Panc1 (cell line): ENCODE measurements at regions not wholly inside any gene's neighbourhood (a gene's known extent, or its start where the extent isn't known, plus 50 kb on each side); places are given as distances from the start of the nearest gene placed in this dataset.

ENCODE experiments used
- ATAC-seq: fragments of 200-7000 bp; cut with Tn5 transposase; 2 replicates; pipeline ENCODE4 v1.9.1; 2020; ENCODE audit warnings: mild to moderate bottlenecking, moderate library complexity
- BruUV-seq: library from RNA; stranded (reverse); fragments of 400-500 nt; replicated peaks from 2 replicates; lab custom pipeline; 2021; lab: Mats Ljungman, UMichigan
- CTCF ChIA-PET: fragments of 300-600 bp; sonication (Branson Sonifier 250); formaldehyde crosslinking; loops from one replicate; lab custom pipeline; 2022; ENCODE audit warnings: antibody characterized with exemption; lab: Charles Lee
- POLR2A ChIA-PET: fragments of 300-600 bp; sonication (Branson Sonifier 250); formaldehyde crosslinking; loops from one replicate; lab custom pipeline; 2022; ENCODE audit warnings: antibody characterized with exemption; lab: Charles Lee
- DNase-seq: peaks from one replicate; pipeline ENCODE4 v3.0.0-alpha.2; 2010; ENCODE audit warnings: low read depth, low spot score
- H3K27ac ChIP-seq: 2 replicates; pipeline ENCODE4 v1.5.1; 2011; ENCODE audit warnings: mild to moderate bottlenecking, low read length, inconsistent platforms
- H3K27me3 ChIP-seq: fragments of 200-500 bp; sonication (Bioruptor generic); 2 replicates; pipeline ENCODE4 v1.6.0; 2014; ENCODE audit warnings: low read length, inconsistent platforms; ENCODE audit not compliant: control insufficient read depth, insufficient read depth
- H3K36me3 ChIP-seq: fragments of 200-500 bp; sonication (Bioruptor generic); 2 replicates; pipeline ENCODE4 v1.5.1; 2014; ENCODE audit warnings: inconsistent platforms, mild to moderate bottlenecking, low read length, moderate library complexity; ENCODE audit not compliant: control insufficient read depth, insufficient read depth
- H3K4me1 ChIP-seq: 2 replicates; pipeline ENCODE4 v1.5.1; 2011; ENCODE audit warnings: inconsistent platforms, mild to moderate bottlenecking, low read length, moderate library complexity; ENCODE audit not compliant: control insufficient read depth, insufficient read depth
- H3K4me3 ChIP-seq, 2 experiments: 2 replicates each; pipeline ENCODE4 v1.5.1; 2011 to 2012; ENCODE audit warnings: low read depth in 2 of 2, low read length in 2 of 2, mild to moderate bottlenecking in 2 of 2, inconsistent platforms in 1 of 2, moderate library complexity in 1 of 2
- H3K9me3 ChIP-seq: fragments of 200-500 bp; sonication (Bioruptor generic); 2 replicates; pipeline ENCODE4 v1.5.1; 2014; ENCODE audit warnings: low read depth, mild to moderate bottlenecking, inconsistent platforms, low read length, moderate library complexity; ENCODE audit not compliant: control insufficient read depth, insufficient read depth
- CTCF ChIP-seq: fragments of 450-650 bp; IDR thresholded peaks from 2 replicates; pipeline ENCODE4 v1.5.1; 2017; ENCODE audit warnings: mild to moderate bottlenecking
- POLR2AphosphoS5 ChIP-seq: IDR thresholded peaks from 2 replicates; pipeline ENCODE4 v1.6.1; 2012; ENCODE audit warnings: mild to moderate bottlenecking, low read depth, low read length, moderate library complexity
- REST ChIP-seq, 2 experiments: IDR thresholded peaks; 2 replicates each; pipeline ENCODE4 v1.6.1; 2011 to 2012; ENCODE audit warnings: low read depth in 2 of 2, control low read depth in 1 of 2, low read length in 1 of 2, mild to moderate bottlenecking in 1 of 2, moderate library complexity in 1 of 2; ENCODE audit not compliant: insufficient read depth in 1 of 2
- SIN3A ChIP-seq: IDR thresholded peaks from 2 replicates; pipeline ENCODE4 v1.6.1; 2012; ENCODE audit warnings: low read depth, mild to moderate bottlenecking, low read length, moderate library complexity, borderline replicate concordance; ENCODE audit not compliant: insufficient read depth
- TCF7L2 ChIP-seq: IDR thresholded peaks from 2 replicates; pipeline ENCODE4 v1.6.1; 2011; ENCODE audit warnings: mild to moderate bottlenecking, low read depth, low read length, inconsistent platforms
- in situ Hi-C: cut with HindIII; loops from 2 replicates; pipeline ENCODE4 v1.10.0; 2016; ENCODE audit warnings: low sequenced_read_pairs, low pct_unique_long_range_greater_than_20kb
- intact Hi-C: fragments of 100-400 bp; cut with micrococcal nuclease; formaldehyde crosslinking; loops from one replicate; pipeline ENCODE4 v1.10.0; 2022; ENCODE audit not compliant: unreplicated experiment

GRCh38 chr3:176149567-176149966, 1047.7 kb downstream of the TBL1XR1 start:
- H3K36me3 ChIP-seq, result no peaks in the 10 kb centered on the region
- intact Hi-C loops, result no loop called here
- in situ Hi-C loops, result no loop called here
- no peaks in the 10 kb centered on the region for H3K27me3 ChIP-seq
- H3K4me1 ChIP-seq, result no peaks in the 10 kb centered on the region
- ChIA-PET POLR2A (no interaction called here), CTCF (no interaction called here)
- no peaks in the 10 kb centered on the region for H3K9me3 ChIP-seq
- TF ChIP-seq CTCF (no peak), REST (IDR thresholded peaks at IDR 0.05; ENCODE audit: insufficient read depth in 1 of 2, low read depth in 2 of 2, low read length in 1 of 2) (no peak), POLR2AphosphoS5 (no peak), SIN3A (no peak), TCF7L2 (no peak)
- DNase-seq, result no peak
- no peak overlapping the region for H3K4me3 ChIP-seq
- no peak overlapping the region for H3K27ac ChIP-seq
- no TSS peak for BruUV-seq
- no peak for ATAC-seq

- TF ChIP-seq CTCF (no peak), REST (IDR thresholded peaks at IDR 0.05; ENCODE audit: insufficient read depth in 1 of 2, low read depth in 2 of 2, low read length in 1 of 2) (no peak), SIN3A (no peak), POLR2AphosphoS5 (no peak), TCF7L2 (no peak)
- no TSS peak for BruUV-seq
- no peak overlapping the region for H3K27ac ChIP-seq
- ATAC-seq (no peak), DNase-seq (no peak)
- no peaks in the 10 kb centered on the region for H3K4me1 ChIP-seq
- CTCF ChIA-PET, result no interaction called here
- no peak overlapping the region for H3K4me3 ChIP-seq
- no peaks in the 10 kb centered on the region for H3K36me3 ChIP-seq
- no peaks in the 10 kb centered on the region for H3K27me3 ChIP-seq
- in situ Hi-C loops (no loop called here), intact Hi-C loops (no loop called here)
- no peaks in the 10 kb centered on the region for H3K9me3 ChIP-seq
- POLR2A ChIA-PET, result no interaction called here
Measured at GRCh38 chr3:176147251-176147650, 1050.0 kb downstream of the TBL1XR1 start.
